ENCODE measurements at regions not wholly inside any gene's neighbourhood (a gene's known extent, or its start where the extent isn't known, plus 50 kb on each side); places are given as distances from the start of the nearest gene placed in this dataset.

GRCh38 chr10:123573236-123574108, 92.7 kb upstream of the GPR26 start:
- DNase-seq (ENCODE audit: low read depth, low spot score), result peak; percentile 23

- no peak for DNase-seq (ENCODE audit: low read depth, low spot score)
Measured at GRCh38 chr10:123574109-123574698, 92.0 kb upstream of the GPR26 start.

DNA sequence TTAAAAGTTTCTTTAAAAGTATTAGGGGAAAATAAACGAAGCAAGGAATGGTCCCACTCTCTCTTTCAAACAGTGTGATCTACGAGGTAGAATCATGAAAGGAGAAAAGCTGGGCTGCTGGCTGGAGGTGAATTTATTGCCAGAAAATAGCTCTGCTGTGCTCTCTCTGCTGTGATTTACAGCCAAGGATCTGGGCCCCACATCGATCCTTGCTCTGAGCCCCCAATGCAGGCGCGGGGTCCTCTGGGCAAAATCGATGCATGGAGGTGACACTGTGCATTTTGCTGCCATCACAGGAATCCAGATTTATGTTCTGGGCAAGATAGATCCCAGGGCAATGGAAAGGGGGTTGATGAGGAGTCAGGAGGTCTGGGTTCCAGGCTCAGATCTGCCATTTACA, 91.0 kb upstream of the GPR26 start:
- DNase-seq (ENCODE audit: low read depth, low spot score), result no peak

- no peak for DNase-seq (ENCODE audit: low read depth, low spot score)
Measured at GRCh38 chr10:123576706-123577105, 89.4 kb upstream of the GPR26 start.

- DNase-seq (ENCODE audit: low read depth, low spot score), result no peak
Measured at GRCh38 chr10:123577921-123578461, 88.2 kb upstream of the GPR26 start.

DNA sequence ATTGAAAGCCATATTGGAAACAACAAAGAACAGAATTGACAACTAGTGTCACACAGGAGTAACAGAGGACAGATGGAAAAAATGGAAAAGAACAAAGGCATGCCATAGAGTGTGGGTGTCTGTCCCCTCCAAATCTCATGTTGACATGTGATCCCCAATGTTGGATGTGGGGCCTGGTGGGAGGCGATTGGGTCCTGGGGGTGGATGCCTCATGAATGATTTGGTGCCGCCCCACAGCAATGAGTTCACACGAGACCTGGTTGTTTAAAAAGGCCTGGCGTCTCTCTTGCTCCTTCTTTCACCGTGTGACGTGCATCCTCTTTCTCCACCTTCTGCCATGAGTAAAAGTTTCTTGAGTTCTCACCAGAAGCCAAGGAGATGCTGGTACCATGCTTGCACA, 87.4 kb upstream of the GPR26 start:
- no peak for DNase-seq (ENCODE audit: low read depth, low spot score)

DNA sequence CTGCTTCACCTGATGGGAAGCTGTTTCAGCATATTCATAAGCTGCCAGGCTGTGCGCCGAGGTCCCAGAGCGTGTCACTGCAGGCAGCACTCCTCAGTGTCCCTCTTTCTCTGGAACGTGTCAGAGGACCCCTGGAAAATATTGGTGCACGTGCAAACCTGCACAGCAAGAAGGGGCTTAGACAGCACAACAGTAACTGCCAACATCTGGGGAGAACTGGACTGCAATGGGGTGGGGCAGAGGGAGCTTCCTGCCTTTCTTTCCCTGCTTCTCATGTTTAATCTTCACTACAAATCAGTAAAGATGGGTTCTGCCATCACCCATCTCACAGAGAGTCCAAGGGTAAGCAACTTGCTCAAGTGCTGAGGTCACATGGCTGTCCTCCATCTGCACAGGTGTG, 86.5 kb upstream of the GPR26 start:
- DNase-seq (ENCODE audit: low read depth, low spot score), result no peak

GRCh38 chr10:123580426-123580825, 85.7 kb upstream of the GPR26 start:
- no peak for DNase-seq (ENCODE audit: low read depth, low spot score)

DNA sequence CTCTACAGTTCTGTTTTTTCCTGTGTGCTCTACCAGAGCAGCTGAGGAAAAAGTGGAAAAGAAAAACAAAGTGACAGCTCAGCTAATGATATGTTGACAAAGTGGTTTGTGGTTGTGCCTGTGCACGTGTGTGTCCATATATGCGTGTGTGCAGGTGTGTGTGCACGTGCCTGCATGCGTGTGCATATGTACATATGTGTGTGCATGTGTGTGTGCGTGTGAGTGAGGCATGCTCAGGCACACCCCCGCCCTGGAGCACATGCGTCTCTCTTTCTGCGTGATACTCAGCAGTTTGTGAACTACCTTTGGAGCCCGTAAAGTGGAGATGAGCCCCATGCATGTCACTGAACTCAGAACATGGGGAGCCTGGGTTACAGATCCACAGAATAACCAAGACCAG, 84.5 kb upstream of the GPR26 start:
- no peak for DNase-seq (ENCODE audit: low read depth, low spot score)

- DNase-seq (ENCODE audit: low read depth, low spot score), result peak; percentile 82
Measured at GRCh38 chr10:123582084-123582989, 83.8 kb upstream of the GPR26 start.

DNA sequence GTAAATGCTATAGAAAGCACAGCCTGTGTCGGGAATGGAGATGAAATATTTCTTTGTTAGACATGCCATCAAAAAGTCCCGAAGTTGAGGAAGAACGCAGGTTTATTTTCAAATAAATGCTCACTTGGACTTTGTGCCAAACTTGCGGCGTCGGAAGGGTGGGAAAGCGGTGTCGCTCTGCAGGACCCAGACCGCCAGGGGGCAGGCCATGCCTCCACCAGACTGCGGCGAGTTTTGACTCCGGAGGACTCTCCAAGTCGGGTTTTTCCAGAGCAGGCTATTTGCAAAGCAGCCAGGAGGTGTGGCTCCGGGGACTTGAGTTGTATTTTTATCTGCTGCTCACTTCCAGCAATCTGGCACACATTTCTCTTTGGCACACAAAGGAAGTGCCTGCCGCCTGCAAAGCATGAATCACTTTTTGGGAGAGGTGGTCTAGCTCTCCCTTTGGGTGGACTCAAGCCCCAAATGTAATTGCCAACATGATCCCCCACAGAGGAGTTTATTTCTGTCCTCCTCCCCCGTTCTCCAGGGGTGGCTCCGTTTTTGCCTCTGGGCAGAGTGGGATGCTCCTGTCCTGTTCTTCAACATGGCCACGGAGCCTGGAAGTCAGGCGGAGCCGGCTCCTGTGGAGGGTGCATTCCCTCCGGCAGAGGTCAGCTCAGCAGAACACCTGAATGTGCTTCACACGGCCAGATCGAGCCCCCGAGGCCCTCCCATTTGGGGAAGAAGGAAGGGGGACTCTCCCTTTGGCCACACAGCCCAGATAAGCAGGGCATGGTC, 82.3 kb upstream of the GPR26 start:
- DNase-seq (ENCODE audit: low read depth, low spot score), result peak; percentile 81

DNA sequence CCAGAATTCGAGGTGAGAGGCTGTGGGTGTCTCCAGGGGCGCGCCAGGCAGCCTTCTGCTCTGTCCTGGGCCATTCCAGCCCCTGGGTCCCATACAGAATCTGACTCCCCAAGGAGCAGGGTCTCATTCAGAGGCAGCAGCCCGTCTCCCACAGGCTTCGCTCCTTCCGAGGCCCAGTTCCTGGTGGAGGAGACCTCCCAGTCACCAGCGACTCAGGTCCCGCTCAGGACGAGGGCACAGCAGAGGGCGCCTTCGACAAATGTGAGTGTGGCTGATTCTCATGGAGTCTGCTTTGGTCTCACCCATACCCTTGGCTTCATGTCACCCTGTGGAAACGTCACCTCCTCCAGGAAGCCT, 81.8 kb upstream of the GPR26 start:
- DNase-seq (ENCODE audit: low read depth, low spot score), result no peak

- DNase-seq (ENCODE audit: low read depth, low spot score), result no peak
Measured at GRCh38 chr10:123585477-123586445, 80.4 kb upstream of the GPR26 start.

- DNase-seq (ENCODE audit: low read depth, low spot score), result no peak
Measured at GRCh38 chr10:123587110-123587509, 79.0 kb upstream of the GPR26 start.

DNA sequence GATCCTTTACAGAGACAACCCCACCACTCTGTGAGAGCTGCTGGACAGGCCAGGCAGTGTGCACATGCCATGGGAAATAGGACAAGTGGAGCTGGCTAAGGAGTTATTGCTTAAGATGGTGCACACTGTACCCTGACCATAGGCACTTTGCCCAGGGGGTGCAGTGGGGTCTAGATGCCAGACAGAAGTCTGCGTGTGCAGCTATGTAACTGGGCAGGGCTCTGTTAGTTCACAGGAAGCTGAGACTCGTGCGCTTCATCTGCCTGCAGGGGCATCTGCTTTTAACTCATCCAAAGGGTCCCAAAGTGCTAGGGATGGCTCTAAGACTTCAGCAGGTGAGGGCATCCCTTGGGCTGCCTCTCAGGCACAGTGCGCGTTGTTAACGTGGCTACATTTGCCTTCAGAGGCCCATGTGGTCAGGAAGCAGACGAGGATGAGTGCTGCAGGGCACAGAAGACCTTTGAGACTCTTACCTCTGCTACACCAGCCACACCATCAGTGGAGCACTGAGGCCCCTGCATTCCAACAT, 77.7 kb upstream of the GPR26 start:
- DNase-seq (ENCODE audit: low read depth, low spot score), result no peak

DNA sequence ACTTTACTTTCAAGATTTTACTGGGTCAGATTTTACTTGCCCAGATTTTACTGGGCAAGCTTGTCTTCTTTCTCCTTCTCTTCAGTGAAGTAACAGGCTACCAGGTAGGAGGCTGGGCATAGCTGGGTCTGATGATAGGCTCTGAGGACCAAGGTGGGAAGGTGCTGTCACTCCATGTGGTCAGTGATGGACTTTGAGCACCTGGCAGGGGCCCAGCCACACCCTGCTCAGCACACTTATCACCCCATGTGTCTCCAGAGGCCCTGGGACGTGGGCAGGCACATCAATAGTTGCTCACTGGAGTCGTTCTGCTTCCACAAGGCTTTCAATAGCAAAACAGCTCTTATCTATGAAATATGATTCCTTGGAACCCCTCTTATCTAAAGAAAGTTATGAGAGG, 70.5 kb upstream of the GPR26 start:
- no peak for DNase-seq (ENCODE audit: low read depth, low spot score)

GRCh38 chr10:123597676-123598075, 68.5 kb upstream of the GPR26 start:
- no peak for DNase-seq (ENCODE audit: low read depth, low spot score)

DNA sequence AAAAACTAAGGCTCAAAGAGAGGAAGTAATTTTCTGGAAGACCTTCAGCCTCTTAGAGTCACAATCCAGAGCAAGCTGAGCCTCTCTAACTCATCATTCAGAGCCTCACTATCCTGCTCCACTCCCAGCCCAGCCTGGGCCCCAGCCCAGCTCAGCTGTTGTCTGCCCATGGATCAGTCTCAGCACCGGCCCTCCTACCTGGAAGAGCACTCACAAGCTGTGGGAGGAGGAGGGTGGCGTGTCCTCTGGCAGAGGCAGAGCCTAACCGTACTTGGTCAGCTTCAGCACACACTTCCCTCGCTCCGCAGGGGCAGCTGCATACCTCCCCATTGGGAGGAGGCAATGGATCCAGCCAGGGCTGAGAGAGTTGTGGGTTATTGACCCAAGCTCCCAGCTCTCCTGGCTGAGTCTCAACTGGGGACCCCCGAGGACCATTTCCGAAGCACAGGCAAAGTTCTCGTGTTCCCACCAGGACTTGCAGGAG, 66.7 kb upstream of the GPR26 start:
- no peak for DNase-seq (ENCODE audit: low read depth, low spot score)

DNA sequence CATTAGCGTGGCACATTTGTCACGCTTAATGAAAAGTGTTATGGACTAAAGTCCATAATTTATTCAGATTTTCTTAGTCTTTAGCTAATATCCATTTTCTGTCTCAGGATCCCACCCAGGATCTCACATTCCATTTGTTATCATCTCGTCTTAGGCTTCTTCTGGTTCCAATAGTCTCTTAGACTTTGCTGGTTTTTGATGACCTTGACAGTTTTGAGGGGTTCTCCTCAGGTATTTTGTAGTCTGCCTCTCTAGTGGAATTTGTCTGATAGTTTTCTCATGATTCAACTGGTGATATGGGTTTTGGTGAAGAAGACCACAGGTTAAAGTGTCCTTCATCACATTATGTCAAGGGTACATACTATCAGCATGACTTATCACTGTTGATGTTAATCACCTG, 66.0 kb upstream of the GPR26 start:
- DNase-seq (ENCODE audit: low read depth, low spot score), result no peak

GRCh38 chr10:123603130-123603529, 63.0 kb upstream of the GPR26 start:
- DNase-seq (ENCODE audit: low read depth, low spot score), result no peak
